ENCODE measurements at regions not wholly inside any gene's neighbourhood (a gene's known extent, or its start where the extent isn't known, plus 50 kb on each side); places are given as distances from the start of the nearest gene placed in this dataset.

- 65 to 70% methylated on average over 3 to 8 of the region's 13 CpGs for WGBS, 2 donors (ENCODE audit: low coverage in 1 of 2)
- no peak overlapping the region for H3K27ac ChIP-seq
- TF ChIP-seq POLR2AphosphoS5 (IDR thresholded peaks at IDR 0.05) (no peak), POLR2A (IDR thresholded peaks at IDR 0.05) (no peak), EP300 (IDR thresholded peaks at IDR 0.05) (no peak), CTCF (IDR thresholded peaks at IDR 0.05) (no peak)
- no peaks in the 10 kb centered on the region for H3K36me3 ChIP-seq
- no peak overlapping the region for H3K4me3 ChIP-seq
- H3K4me1 ChIP-seq: no peaks in the 10 kb centered on the region
- ATAC-seq: peak; percentile 26
- H3K27me3 ChIP-seq: no peaks in the 10 kb centered on the region
- no peaks in the 10 kb centered on the region for H3K9me3 ChIP-seq
Observed at GRCh38 chr4:89489338-89489771, 181.8 kb upstream of the GPRIN3 start.

GRCh38 chr4:89488736-89489135 lies 181.1 kb upstream of the GPRIN3 start:
- Histone ChIP-seq H3K4me1 (no peaks in the 10 kb centered on the region), H3K4me3 (no peak overlapping the region), H3K27me3 (no peaks in the 10 kb centered on the region), H3K27ac (no peak overlapping the region), H3K9me3 (no peaks in the 10 kb centered on the region), H3K36me3 (no peaks in the 10 kb centered on the region)
- no peak for TF ChIP-seq EP300 (IDR thresholded peaks at IDR 0.05)
- TF ChIP-seq POLR2A (IDR thresholded peaks at IDR 0.05): no peak
- no peak for TF ChIP-seq POLR2AphosphoS5 (IDR thresholded peaks at IDR 0.05)
- no peak for TF ChIP-seq CTCF (IDR thresholded peaks at IDR 0.05)
- no peak for ATAC-seq
- WGBS, 2 donors (ENCODE audit: low coverage in 1 of 2): 72 to 81% methylated on average over 3 of the region's 3 CpGs

DNA sequence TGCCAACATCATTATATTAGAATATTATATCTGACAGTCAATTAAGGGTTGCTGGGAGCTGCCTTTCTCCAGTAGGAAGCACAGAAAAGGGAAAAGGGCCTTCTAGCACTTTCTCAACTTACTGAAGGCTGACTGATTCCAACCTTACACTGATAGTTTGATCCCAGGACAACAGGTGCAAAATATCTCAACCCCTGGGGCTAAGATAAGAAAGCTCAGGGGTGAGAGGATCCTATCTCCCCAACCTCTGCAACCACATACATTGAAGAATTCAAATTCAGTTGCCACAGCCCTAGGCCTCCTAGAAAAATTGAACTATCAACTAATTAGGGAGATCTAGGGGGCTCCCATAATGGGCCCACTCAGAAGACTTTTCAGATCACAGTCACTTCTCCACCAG lies 179.1 kb upstream of the GPRIN3 start:
- Histone ChIP-seq H3K4me1 (no peaks in the 10 kb centered on the region), H3K27me3 (no peaks in the 10 kb centered on the region), H3K4me3 (no peak overlapping the region), H3K27ac (no peak overlapping the region), H3K9me3 (no peaks in the 10 kb centered on the region), H3K36me3 (no peaks in the 10 kb centered on the region)
- TF ChIP-seq EP300 (IDR thresholded peaks at IDR 0.05) (no peak), POLR2AphosphoS5 (IDR thresholded peaks at IDR 0.05) (no peak), POLR2A (IDR thresholded peaks at IDR 0.05) (no peak), CTCF (IDR thresholded peaks at IDR 0.05) (no peak)
- no peak for ATAC-seq

- WGBS, 2 donors (ENCODE audit: low coverage in 1 of 2): 32 to 41% methylated on average over 3 of the region's 3 CpGs
- Histone ChIP-seq H3K4me1 (no peaks in the 10 kb centered on the region), H3K27me3 (no peaks in the 10 kb centered on the region), H3K9me3 (no peaks in the 10 kb centered on the region), H3K27ac (no peak overlapping the region), H3K4me3 (no peak overlapping the region), H3K36me3 (no peaks in the 10 kb centered on the region)
- no peak for ATAC-seq
- TF ChIP-seq POLR2A (IDR thresholded peaks at IDR 0.05): no peak
Observed at GRCh38 chr4:89486042-89486441, 178.4 kb upstream of the GPRIN3 start.

GRCh38 chr4:89483833-89484232 lies 176.2 kb upstream of the GPRIN3 start:
- Histone ChIP-seq H3K4me1 (no peaks in the 10 kb centered on the region), H3K4me3 (no peak overlapping the region), H3K9me3 (peaks cover 0 to 8% (median 0%) of the 10 kb centered on the region in 3 donors), H3K36me3 (no peaks in the 10 kb centered on the region), H3K27ac (no peak overlapping the region), H3K27me3 (no peaks in the 10 kb centered on the region)
- 85 to 92% methylated on average over 2 of the region's 2 CpGs for WGBS, 2 donors (ENCODE audit: low coverage in 1 of 2)
- no peak for ATAC-seq
- no peak for TF ChIP-seq POLR2A (IDR thresholded peaks at IDR 0.05)
- no peak for TF ChIP-seq CTCF (IDR thresholded peaks at IDR 0.05)
- no peak for TF ChIP-seq EP300 (IDR thresholded peaks at IDR 0.05)
- TF ChIP-seq POLR2AphosphoS5 (IDR thresholded peaks at IDR 0.05): no peak
